UCSD-AML1 (cell line): ENCODE measurements at regions not wholly inside any gene's neighbourhood (a gene's known extent, or its start where the extent isn't known, plus 50 kb on each side); places are given as distances from the start of the nearest gene placed in this dataset.
"Not testable (repeated sequence)": the region's sequence is repeated elsewhere in the genome, so short reads cannot be mapped to it uniquely, and the experiment has no call there.

Source experiments
- DNase-seq: peaks from one replicate; lab custom pipeline; 2025; ENCODE audit not compliant: unreplicated experiment; lab: John Stamatoyannopoulos, UW

- no peak for DNase-seq
These were observed 53.8 kb downstream of the COX7C start for GRCh38 chr5:86671536-86671935.

- no peak for DNase-seq
These were observed 56.3 kb downstream of the COX7C start for GRCh38 chr5:86674069-86674468.

- no peak for DNase-seq
These were observed 57.6 kb downstream of the COX7C start for GRCh38 chr5:86675311-86675710.

- no peak for DNase-seq
These were observed 61.8 kb downstream of the COX7C start for GRCh38 chr5:86679529-86679928.

GRCh38 chr5:86679949-86680348 lies 62.2 kb downstream of the COX7C start:
- no peak for DNase-seq

- no peak for DNase-seq
These were observed 66.5 kb downstream of the COX7C start for GRCh38 chr5:86684222-86684621.

- no peak for DNase-seq
These were observed 68.3 kb downstream of the COX7C start for GRCh38 chr5:86686046-86686445.

GRCh38 chr5:86688406-86688805 lies 70.7 kb downstream of the COX7C start:
- no peak for DNase-seq

GRCh38 chr5:86689103-86689729 lies 71.5 kb downstream of the COX7C start:
- DNase-seq, result no peak

- no peak for DNase-seq
These were observed 91.6 kb downstream of the COX7C start for GRCh38 chr5:86709157-86709881.

GRCh38 chr5:86716121-86716520 lies 98.4 kb downstream of the COX7C start:
- no peak for DNase-seq

- not testable (repeated sequence) for DNase-seq
These were observed 113.8 kb downstream of the COX7C start for GRCh38 chr5:86731319-86732117.

- DNase-seq, result no peak
These were observed 117.6 kb downstream of the COX7C start for GRCh38 chr5:86735370-86735769.

- no peak for DNase-seq
These were observed 119.8 kb downstream of the COX7C start for GRCh38 chr5:86737579-86737978.

GRCh38 chr5:86748538-86749105 lies 130.9 kb downstream of the COX7C start:
- DNase-seq, result no peak

- DNase-seq, result no peak
These were observed 132.1 kb downstream of the COX7C start for GRCh38 chr5:86749841-86750240.

GRCh38 chr5:86756839-86757238 lies 139.1 kb downstream of the COX7C start:
- DNase-seq, result no peak

- DNase-seq, result no peak
These were observed 140.1 kb downstream of the COX7C start for GRCh38 chr5:86757824-86758223.

GRCh38 chr5:86760661-86761060 lies 142.9 kb downstream of the COX7C start:
- DNase-seq, result no peak

- no peak for DNase-seq
These were observed 146.2 kb downstream of the COX7C start for GRCh38 chr5:86763929-86764328.

- no peak for DNase-seq
These were observed 148.2 kb downstream of the COX7C start for GRCh38 chr5:86765778-86766502.
